Coronary artery (tissue), 2 donors: ENCODE measurements at regions not wholly inside any gene's neighbourhood (a gene's known extent, or its start where the extent isn't known, plus 50 kb on each side); places are given as distances from the start of the nearest gene placed in this dataset.

ENCODE experiments used
- DNase-seq: peaks from one replicate; pipeline ENCODE4 v3.0.0-alpha.2; 2017; ENCODE audit warnings: low spot score
- H3K27ac ChIP-seq, 2 donors: fragments of 200-600 bp; sonication (generic); one replicate each; pipeline ENCODE4 v1.5.1; 2016 to 2019
- H3K4me3 ChIP-seq: fragments of 200-600 bp; sonication (generic); 2 replicates; pipeline ENCODE4 v1.5.1; 2016; ENCODE audit warnings: mild to moderate bottlenecking, moderate library complexity
- TF ChIP-seq, protein P1 (sequence below): fragments of 200-600 bp; sonication (generic); IDR thresholded peaks from one replicate; pipeline ENCODE4 v1.5.1; 2019; ENCODE audit warnings: antibody characterized with exemption

DNA sequence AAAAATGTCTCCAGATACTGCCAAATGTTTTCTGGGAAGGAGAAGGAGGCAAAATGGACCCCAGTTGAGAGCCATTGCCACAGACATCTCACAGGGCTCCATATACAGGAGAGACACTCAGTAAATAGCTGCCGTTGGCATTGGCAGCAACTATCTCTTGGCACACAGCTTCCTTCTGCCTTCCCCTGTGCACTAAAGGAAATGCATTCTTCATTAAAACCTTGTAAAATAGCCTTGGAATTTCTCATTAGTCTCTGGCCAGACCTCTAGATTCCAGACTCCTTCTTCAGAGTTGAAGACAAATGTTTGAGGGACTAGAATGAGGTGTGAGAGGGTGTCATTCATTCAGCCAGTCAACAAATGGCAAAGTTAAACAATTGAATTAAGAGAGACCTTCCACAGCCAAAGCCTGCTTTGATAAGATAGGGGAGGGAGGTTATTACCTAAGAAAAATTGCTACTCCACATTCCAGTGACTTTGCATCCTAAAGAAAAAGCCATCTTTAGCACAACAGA lies 223.9 kb upstream of the HS3ST3A1 start:
- no peak for DNase-seq
- Histone ChIP-seq H3K4me3 (no peak overlapping the region), H3K27ac (no peak overlapping the region)
- TF ChIP-seq, protein P1, sequence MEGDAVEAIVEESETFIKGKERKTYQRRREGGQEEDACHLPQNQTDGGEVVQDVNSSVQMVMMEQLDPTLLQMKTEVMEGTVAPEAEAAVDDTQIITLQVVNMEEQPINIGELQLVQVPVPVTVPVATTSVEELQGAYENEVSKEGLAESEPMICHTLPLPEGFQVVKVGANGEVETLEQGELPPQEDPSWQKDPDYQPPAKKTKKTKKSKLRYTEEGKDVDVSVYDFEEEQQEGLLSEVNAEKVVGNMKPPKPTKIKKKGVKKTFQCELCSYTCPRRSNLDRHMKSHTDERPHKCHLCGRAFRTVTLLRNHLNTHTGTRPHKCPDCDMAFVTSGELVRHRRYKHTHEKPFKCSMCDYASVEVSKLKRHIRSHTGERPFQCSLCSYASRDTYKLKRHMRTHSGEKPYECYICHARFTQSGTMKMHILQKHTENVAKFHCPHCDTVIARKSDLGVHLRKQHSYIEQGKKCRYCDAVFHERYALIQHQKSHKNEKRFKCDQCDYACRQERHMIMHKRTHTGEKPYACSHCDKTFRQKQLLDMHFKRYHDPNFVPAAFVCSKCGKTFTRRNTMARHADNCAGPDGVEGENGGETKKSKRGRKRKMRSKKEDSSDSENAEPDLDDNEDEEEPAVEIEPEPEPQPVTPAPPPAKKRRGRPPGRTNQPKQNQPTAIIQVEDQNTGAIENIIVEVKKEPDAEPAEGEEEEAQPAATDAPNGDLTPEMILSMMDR = no peak

DNA sequence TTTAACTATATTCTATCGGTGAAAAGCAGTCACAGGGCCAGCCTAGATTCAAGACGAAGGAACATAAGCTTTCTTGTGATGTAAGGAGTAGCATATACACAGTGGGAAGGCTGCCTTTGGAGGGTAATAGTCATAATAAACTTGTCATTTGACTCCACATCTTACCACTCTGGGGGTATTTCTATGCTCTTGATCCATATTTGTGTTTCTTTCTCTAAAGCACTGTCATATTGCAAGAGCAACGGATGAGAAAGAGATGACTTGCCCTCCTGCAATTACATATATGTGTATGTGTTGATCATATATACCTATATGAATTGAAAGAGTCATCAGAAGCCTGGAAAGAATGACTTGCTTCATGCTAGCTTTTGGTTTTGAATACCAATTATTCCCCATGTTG lies 225.4 kb upstream of the HS3ST3A1 start:
- no peak for DNase-seq
- Histone ChIP-seq H3K4me3 (no peak overlapping the region), H3K27ac (no peak overlapping the region)
- TF ChIP-seq, protein P1 = no peak

DNA sequence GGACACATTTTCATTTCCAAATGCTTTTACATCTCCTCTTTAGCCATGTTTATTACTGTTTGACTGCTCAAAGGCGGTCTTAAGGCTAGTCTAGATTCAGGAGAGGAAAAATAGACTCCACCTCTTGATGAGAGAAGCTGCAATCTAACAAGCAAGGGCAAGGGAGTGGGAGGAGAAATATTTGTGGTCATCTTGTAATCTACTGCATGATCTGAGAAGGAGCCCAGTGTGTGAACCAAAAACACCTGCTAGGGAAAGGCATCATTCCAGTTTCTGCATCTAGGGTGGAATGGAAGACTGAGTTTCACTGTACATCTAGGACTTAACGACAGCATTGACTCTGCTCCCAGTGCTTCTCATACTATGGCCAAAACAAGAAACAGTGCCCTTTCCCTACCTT lies 232.2 kb upstream of the HS3ST3A1 start:
- Histone ChIP-seq H3K27ac (no peak overlapping the region), H3K4me3 (no peak overlapping the region)
- TF ChIP-seq, protein P1 = no peak
- DNase-seq = no peak

GRCh38 chr17:13835151-13835550 lies 233.4 kb upstream of the HS3ST3A1 start:
- TF ChIP-seq, protein P1 = no peak
- H3K27ac ChIP-seq = no peak overlapping the region
- DNase-seq = no peak

GRCh38 chr17:13837417-13837816 lies 231.9 kb upstream of the COX10 start:
- DNase-seq = no peak
- no peak overlapping the region for H3K4me3 ChIP-seq
- H3K27ac ChIP-seq = no peak overlapping the region
- TF ChIP-seq, protein P1 = no peak

More at GRCh38 chr17:13835151-13835550, 233.4 kb upstream of the HS3ST3A1 start:
- H3K4me3 ChIP-seq = no peak overlapping the region

DNA sequence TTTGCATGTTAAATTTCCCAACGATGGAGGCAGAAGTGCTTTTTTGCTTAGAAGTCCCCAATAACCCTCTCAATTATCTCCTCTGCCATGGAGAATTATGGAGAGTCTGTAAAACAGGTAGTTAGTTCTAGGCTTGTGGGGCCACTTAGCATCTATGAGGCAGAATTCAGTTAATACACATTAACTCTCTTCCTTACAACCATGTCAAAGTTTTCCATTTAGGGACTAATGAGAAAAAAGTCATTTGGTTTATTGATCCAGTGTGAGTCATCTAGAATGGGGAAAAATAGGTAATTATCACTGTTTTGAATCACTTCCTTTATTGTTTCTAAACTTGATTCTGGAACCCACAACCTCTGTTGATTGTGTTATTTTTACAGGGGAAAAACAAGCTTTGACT lies 229.1 kb upstream of the COX10 start:
- DNase-seq = no peak
- Histone ChIP-seq H3K4me3 (no peak overlapping the region), H3K27ac (no peak overlapping the region)
- TF ChIP-seq, protein P1 = no peak

GRCh38 chr17:13843862-13844635 lies 225.3 kb upstream of the COX10 start:
- H3K27ac ChIP-seq = no peak overlapping the region
- DNase-seq = no peak
- TF ChIP-seq, protein P1 = no peak
- no peak overlapping the region for H3K4me3 ChIP-seq
